Thymus (tissue), 11 donors: ENCODE measurements at regions not wholly inside any gene's neighbourhood (a gene's known extent, or its start where the extent isn't known, plus 50 kb on each side); places are given as distances from the start of the nearest gene placed in this dataset.

Experiments
- DNase-seq, 9 donors: peaks; one replicate each; pipeline ENCODE4 v3.0.0-alpha.2; 2013; ENCODE audit warnings: low spot score in 9 of 9, low read depth in 6 of 9, missing footprints in 1 of 9
- H3K27ac ChIP-seq, 2 donors: one replicate each; pipeline ENCODE4 v1.5.1; 2013; ENCODE audit warnings: control low read depth in 1 of 2, low read depth in 1 of 2, low read length in 1 of 2, mild to moderate bottlenecking in 1 of 2, moderate library complexity in 1 of 2
- H3K27me3 ChIP-seq, 2 donors: one replicate each; pipeline ENCODE4 v1.5.1; 2013; ENCODE audit warnings: low read length in 1 of 2; ENCODE audit not compliant: control insufficient read depth in 2 of 2, insufficient read depth in 1 of 2
- H3K36me3 ChIP-seq, 2 donors: one replicate each; pipeline ENCODE4 v1.5.1; 2013; ENCODE audit warnings: low read length in 1 of 2, mild to moderate bottlenecking in 1 of 2, moderate library complexity in 1 of 2; ENCODE audit not compliant: control insufficient read depth in 2 of 2, insufficient read depth in 2 of 2
- H3K4me1 ChIP-seq, 2 donors: one replicate each; pipeline ENCODE4 v1.5.1; 2013; ENCODE audit warnings: low read length in 2 of 2; ENCODE audit not compliant: control insufficient read depth in 2 of 2, insufficient read depth in 2 of 2
- H3K4me3 ChIP-seq, 2 donors: one replicate each; pipeline ENCODE4 v1.5.1; 2013; ENCODE audit warnings: low read length in 2 of 2, control low read depth in 1 of 2, mild to moderate bottlenecking in 1 of 2
- H3K9me3 ChIP-seq, 2 donors: one replicate each; pipeline ENCODE4 v1.5.1; 2013; ENCODE audit warnings: low read length in 1 of 2, mild to moderate bottlenecking in 1 of 2; ENCODE audit not compliant: control insufficient read depth in 2 of 2, insufficient read depth in 1 of 2
- WGBS: extraction: QIAGEN DNeasy Blood & Tissue Kit; methylation state at CpG from one replicate; pipeline ENCODE4 v1.1.7; 2013; 5-methylcytosine and 5-hydroxymethylcytosine counted together
- donor health status: healthy.

DNA sequence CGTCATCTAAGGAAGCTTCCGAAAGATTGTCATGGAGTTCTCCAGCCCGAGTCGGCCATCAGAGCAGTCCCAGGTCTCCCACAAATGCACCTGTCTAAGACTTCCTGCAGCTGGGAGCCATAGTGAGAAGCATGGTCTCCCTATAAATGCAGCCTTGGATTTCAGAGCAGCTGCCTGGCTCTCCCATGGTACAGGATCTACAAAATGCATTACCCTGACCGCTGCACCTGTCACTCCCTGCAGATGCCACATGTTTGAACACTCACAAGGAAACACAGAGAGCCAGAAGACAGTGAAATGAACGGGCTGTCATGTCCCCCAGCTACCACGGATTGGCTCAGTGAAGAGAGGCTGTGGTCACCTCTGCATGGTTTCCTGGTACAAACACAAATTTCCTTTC is 702.7 kb downstream of the MED13L start:
- WGBS: 70% methylated on average over 7 of the region's 7 CpGs
- Histone ChIP-seq H3K36me3 (no peaks in the 10 kb centered on the region), H3K4me1 (no peaks in the 10 kb centered on the region), H3K4me3 (no peak overlapping the region), H3K9me3 (no peaks in the 10 kb centered on the region), H3K27me3 (no peaks in the 10 kb centered on the region), H3K27ac (no peak overlapping the region)
- no peak for DNase-seq

DNA sequence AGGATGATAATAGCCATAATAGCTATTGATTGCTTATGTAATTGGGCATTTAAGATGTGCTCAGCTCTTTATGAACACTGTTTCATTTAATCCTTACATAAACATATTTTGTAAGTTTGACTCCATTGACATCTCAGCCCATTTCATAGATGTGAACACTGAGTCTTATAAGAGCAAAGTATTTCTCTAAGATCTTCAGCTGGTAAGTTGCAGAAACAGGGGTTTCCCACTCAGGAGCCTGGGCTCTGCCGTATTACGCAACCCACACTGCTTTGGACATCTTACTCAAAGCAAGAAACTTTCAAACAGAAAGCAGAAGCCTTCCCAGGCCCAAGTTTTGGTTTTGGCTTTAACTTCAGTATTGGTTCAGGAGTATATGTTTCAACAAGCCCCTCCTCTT is 705.1 kb downstream of the MED13L start:
- Histone ChIP-seq H3K27me3 (no peaks in the 10 kb centered on the region), H3K4me1 (no peaks in the 10 kb centered on the region), H3K27ac (no peak overlapping the region), H3K36me3 (no peaks in the 10 kb centered on the region), H3K9me3 (no peaks in the 10 kb centered on the region), H3K4me3 (no peak overlapping the region)
- peak in 2 of 9 donors; percentile 3 to 25 for DNase-seq
- WGBS: 96% methylated on average over 2 of the region's 2 CpGs

- no peak for DNase-seq
- 92% methylated on average over 8 of the region's 8 CpGs for WGBS
- H3K4me1 ChIP-seq: no peaks in the 10 kb centered on the region
- H3K27me3 ChIP-seq: no peaks in the 10 kb centered on the region
- H3K27ac ChIP-seq: no peak overlapping the region
- no peaks in the 10 kb centered on the region for H3K9me3 ChIP-seq
- no peak overlapping the region for H3K4me3 ChIP-seq
- H3K36me3 ChIP-seq: no peaks in the 10 kb centered on the region
These were observed 706.0 kb downstream of the MED13L start for GRCh38 chr12:115571446-115571845.

DNA sequence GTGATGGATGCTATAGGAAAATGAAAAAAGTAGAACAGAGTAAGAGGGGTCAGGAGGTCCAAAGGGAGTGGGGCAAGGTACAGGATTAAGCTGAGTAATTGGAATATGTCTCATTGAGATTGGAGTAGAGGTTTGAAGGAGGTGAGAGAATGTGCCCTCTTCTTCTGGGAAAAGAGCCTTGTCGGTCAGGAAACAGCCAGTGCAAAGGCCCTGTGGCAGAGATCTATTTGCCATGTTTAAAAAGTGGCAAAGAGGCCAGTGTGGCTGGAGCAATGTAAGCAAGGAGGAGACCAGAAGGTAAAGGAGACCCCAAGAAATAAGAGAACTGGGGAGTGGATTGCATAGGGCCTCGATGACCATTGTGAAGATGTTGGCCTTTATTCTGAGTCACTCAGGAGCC is 706.5 kb downstream of the MED13L start:
- H3K4me3 ChIP-seq: no peak overlapping the region
- H3K27me3 ChIP-seq: no peaks in the 10 kb centered on the region
- H3K27ac ChIP-seq: no peak overlapping the region
- no peak for DNase-seq
- 96% methylated on average over 2 of the region's 2 CpGs for WGBS
- H3K36me3 ChIP-seq: no peaks in the 10 kb centered on the region
- H3K9me3 ChIP-seq: no peaks in the 10 kb centered on the region
- H3K4me1 ChIP-seq: no peaks in the 10 kb centered on the region

DNA sequence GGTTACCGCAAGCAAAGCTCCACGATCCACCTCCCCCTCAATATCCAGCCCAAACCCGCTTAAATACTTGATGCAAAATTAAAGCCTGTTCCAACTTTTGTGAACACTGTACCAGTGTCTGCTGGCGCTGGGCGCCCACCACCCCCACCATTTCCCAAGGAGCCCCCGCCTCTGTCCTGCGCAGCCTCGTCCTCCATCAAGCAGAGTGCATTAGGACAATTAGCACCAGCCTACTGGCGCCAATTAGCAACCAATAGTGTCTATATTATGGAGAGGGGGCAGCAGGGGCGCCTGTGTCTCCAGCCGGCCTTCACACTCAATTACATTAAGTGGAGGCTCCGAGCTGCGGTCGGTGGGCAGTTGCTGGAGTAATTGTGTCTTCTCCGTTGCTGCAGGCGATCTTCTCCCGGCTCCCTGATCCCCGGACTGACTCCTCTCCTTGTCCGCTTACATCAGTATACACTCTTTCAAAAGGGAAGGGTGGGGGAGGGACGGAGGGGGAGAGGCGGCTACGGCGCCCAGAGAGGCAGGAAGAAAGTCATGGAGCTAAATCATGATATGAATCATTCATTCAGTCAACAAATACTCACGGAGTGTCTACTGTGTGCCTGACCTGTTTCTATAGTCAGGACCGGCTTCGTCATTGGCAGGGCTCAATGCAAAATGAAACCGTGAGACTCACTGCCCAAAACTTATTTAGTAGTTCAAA is 707.3 kb downstream of the MED13L start:
- WGBS: 88% methylated on average over 27 of the region's 27 CpGs
- Histone ChIP-seq H3K27me3 (no peaks in the 10 kb centered on the region), H3K36me3 (no peaks in the 10 kb centered on the region), H3K4me3 (no peak overlapping the region), H3K27ac (no peak overlapping the region), H3K9me3 (no peaks in the 10 kb centered on the region), H3K4me1 (no peaks in the 10 kb centered on the region)
- DNase-seq: no peak

DNA sequence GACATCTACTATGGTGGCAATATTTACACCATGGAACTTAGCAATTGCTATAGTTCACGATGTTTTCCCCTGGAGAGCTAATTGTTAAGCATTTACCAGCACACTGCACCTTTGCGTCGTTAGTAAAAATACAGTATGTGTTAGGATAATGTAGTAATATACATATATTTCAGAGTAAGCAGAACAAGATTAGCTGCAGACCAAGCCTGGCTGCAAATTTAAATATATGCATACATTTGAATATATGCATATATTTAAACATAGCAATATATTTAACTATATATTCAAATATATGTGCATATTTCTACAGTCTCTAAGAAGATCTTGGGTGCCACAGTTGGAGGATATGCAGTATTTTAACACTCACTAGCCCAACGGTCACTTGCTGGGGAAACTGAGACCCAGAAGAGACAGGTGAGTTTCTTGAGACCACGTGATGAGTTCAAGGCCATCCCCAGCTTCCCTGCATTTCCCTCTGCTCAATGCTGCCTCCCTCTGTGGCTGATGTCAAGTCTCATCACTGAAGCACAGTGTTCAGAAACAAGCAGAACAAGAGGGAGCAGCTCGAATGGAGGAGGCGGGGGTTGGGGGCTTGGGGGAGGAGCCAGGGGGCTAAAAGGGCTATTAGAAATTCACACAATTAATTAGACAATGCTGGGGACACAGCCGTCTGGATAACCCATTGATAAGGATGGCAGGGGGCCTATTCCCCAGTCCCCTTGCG is 708.0 kb downstream of the MED13L start:
- no peaks in the 10 kb centered on the region for H3K4me1 ChIP-seq
- no peak overlapping the region for H3K4me3 ChIP-seq
- no peak overlapping the region for H3K27ac ChIP-seq
- no peaks in the 10 kb centered on the region for H3K9me3 ChIP-seq
- no peak for DNase-seq
- no peaks in the 10 kb centered on the region for H3K27me3 ChIP-seq
- WGBS: 81% methylated on average over 9 of the region's 9 CpGs
- no peaks in the 10 kb centered on the region for H3K36me3 ChIP-seq

DNA sequence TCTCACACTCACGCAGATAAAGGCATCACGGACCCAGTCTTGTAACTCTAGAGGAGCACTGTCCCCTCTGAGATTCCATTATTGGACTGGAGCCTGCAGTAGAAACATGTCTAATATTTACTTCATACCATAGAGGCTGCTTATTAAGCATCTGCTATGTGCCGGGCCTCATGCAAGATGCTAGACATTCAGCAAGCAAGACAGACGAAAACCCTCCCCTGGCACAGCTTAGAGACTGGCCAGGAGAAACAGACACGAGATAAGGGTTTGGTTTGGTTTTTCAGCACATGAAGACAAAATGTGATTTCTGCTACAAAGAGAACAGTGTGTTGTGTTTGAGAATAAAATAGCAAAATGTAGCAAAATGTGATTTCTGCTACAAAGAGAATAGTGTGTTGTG is 719.2 kb downstream of the MED13L start:
- H3K4me1 ChIP-seq: no peaks in the 10 kb centered on the region
- no peaks in the 10 kb centered on the region for H3K9me3 ChIP-seq
- no peak overlapping the region for H3K27ac ChIP-seq
- H3K27me3 ChIP-seq: no peaks in the 10 kb centered on the region
- no peak for DNase-seq
- no peaks in the 10 kb centered on the region for H3K36me3 ChIP-seq
- 92% methylated on average over 5 of the region's 5 CpGs for WGBS
- H3K4me3 ChIP-seq: no peak overlapping the region

DNA sequence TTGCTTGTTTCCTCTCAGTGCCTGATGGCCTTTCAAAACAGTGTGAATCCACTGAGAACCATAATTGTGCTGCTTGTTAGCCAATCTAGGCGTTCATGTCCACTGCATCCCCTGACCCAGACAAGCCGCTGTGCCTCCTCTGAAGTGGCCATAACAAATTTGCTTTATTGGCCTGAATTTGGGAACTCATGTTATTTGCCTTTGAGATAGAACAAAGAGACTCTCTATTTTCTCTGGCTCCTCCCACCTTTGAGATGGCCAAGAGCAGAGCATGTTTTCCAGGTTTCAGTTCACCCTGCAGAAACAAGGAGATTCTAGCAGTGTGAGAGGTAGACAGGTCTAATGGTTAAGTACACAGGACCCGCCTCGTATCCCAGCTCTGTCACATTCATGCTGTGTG is 723.9 kb downstream of the MED13L start:
- Histone ChIP-seq H3K27ac (no peak overlapping the region), H3K36me3 (no peaks in the 10 kb centered on the region), H3K9me3 (no peaks in the 10 kb centered on the region), H3K4me1 (no peaks in the 10 kb centered on the region), H3K27me3 (no peaks in the 10 kb centered on the region), H3K4me3 (no peak overlapping the region)
- no peak for DNase-seq
- 94% methylated on average over 4 of the region's 4 CpGs for WGBS

DNA sequence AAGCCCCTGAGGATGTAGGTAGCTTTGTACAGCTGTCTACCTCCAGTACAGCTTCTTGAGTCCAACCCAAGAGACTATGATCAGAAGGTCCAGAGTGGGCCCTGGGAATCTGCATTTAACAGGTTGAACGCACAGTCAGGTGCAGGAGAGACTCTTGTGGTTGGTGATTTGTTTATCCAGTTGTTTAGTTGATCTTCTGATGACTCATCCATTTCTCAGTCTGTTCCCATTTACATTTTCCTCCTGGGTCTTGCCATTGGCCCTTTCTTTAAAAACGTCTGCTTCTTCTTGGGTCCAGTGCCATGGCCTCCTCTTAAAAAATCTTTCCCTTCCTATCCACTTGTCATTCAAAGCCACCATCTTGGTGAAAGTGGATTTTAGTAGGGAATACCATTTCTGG is 734.2 kb downstream of the MED13L start:
- Histone ChIP-seq H3K9me3 (no peaks in the 10 kb centered on the region), H3K36me3 (no peaks in the 10 kb centered on the region), H3K27ac (no peak overlapping the region), H3K4me1 (no peaks in the 10 kb centered on the region), H3K4me3 (no peak overlapping the region), H3K27me3 (no peaks in the 10 kb centered on the region)
- WGBS: 81% methylated on average over 2 of the region's 2 CpGs
- DNase-seq: no peak
